DMS79 (cell line): ENCODE measurements at regions not wholly inside any gene's neighbourhood (a gene's known extent, or its start where the extent isn't known, plus 50 kb on each side); places are given as distances from the start of the nearest gene placed in this dataset.
"Not testable (repeated sequence)": the region's sequence is repeated elsewhere in the genome, so short reads cannot be mapped to it uniquely, and the experiment has no call there.

ENCODE experiments used
- DNase-seq: peaks from one replicate; lab custom pipeline; 2025; lab: John Stamatoyannopoulos, UW

DNA sequence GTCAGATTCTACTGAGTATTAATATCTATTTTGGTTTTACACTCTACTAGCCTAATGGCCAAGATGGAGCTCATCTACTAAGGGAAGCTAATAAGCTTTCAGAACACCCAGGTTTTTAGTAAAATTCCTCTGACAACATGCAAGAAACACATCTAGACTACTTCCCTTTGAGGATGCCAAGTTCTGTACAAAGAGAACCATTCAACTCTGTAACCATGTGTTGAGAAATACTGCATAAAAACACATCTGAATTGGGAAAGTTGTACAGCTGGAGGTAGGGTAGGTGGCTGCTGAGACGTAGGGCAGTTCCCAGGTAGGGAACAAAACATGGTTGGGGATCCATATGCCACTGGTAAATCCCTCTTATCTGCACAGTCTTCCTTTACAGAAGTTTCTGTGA, 66.2 kb downstream of the SC5D start:
- no peak for DNase-seq

DNA sequence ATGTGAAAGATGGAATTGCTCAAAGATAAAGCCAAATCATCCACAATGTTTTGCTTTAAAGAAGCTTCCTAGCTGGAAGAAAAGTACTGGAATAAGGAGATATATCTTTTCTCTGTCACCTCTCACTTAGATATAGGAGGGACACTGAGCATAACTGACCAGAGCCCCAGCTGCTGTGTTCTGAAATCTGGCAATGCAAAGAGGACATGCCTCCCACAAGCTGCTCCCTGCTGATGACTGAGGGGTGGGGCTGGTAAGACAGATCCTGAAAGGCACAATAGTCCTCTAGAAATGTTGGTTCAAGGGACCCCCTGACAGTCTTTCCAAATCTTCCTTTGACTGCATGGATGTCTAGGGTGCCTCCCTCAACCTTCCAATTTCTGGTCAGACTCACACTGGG, 67.0 kb downstream of the SC5D start:
- DNase-seq: no peak

DNA sequence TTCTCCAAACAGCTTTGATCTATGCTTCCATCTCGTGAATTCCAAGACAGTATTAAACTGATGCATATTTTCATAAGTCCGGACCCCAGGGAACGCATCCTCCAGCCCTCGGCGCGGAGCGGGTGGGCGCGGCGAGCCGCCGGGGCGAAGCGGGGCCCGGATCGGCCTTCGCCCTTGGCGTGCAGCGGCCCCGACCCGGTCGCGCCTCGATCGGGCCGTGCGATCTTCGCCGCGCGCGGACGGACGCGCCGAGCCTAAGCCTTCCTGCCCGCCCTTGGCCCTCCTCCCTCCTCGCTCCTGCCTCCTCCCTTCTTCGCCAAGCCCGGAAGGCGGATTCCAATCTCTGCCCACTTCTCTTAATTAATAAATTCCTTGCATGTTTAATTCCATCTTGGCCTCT, 70.4 kb downstream of the SC5D start:
- DNase-seq: not testable (repeated sequence)

DNA sequence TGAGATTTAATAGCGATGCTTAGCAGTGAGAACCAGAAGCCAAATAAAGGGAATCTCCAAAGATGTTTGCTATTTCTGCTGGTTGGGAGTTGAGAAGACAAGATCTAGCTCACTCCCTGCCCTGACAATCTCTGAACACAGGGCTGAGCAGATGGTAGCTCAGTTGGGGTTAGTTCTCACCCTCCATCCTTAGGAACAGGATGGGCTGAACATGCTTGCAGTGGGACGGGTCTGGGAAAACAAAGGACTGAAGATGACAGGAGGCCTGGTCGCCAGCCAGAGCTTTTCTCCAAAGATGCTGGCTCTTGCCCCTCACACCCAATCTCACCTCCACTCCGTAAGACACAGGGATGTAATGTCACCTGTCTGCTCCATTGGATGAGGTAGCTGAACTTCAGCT, 72.7 kb downstream of the SC5D start:
- no peak for DNase-seq

DNA sequence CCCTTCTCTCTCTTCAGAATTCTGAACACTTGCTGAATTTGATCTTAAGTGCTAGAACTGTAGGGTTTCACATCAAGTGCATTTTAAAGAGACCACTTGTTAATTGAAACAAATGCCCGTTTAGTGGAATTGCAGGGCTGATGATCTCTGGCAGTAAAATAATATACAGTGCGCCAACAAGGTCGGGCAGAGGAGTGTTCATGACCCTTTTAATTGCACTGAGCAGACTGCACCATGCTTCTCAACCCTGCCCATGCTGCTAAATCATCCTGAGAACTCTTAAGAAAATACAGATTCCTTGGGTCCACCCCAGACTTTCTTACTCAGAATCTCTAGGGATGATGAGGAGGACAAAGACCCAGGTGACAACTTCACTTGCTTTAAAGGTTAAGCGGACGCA, 73.5 kb downstream of the SC5D start:
- DNase-seq: peak; percentile 90

DNA sequence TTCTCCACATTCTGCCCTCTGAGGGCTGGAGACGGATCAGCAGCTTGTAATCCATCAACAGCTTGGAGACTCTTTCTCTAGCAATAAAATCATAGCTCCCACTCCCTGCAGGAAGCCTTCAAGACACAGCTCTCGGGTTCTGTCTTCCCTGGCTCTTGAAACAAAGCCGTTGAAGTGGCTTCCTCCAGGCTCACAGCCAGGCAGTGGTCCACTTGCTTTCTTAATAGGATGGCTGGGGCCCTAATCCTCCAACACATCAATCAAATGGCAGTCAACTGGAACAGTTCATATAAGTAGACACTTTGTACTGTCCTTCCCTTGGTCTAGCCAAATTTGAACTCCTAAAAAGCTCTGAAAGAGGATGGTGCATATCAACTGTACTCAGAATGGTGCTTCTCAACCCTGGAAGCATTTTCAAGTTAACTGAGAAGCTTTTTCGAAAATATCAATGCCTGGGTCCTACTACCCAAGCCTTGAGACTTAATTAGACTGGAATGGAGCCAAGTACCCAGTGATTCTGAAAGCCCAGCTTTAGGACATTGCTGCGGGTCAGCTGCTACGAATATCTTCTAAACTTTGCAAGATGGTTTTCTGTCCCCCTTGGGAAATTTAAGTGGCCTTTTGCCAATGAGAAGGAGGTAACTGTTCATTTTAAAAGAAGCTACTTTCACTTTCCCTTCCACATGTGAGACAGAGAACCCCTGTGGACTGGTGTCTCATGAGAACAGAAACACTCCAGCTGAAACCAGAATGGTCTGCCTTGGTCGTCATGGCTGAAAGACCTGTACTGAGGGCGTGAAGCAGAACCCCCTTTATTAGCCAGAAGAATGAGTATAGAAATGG, 74.7 kb downstream of the SC5D start:
- DNase-seq: peak; percentile 99

DNA sequence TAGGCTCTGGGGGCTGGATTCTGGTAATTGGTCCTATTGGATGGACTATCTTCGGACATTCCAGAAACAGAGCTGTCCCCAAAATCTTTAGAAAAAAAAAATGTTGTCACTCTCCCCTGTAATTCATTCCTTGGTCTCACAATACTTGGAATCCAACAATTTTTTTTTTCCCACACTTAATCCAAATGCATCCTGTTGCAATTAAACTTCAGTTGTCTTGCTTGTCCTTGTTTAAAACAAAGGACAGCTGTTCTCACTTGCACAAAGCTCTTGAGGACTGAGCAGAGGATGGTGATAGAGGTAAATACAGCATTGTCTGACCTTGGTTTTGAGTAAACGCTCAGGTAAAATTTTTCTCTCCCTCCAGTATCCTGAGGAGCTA, 75.3 kb downstream of the SC5D start:
- peak; percentile 37 for DNase-seq

DNA sequence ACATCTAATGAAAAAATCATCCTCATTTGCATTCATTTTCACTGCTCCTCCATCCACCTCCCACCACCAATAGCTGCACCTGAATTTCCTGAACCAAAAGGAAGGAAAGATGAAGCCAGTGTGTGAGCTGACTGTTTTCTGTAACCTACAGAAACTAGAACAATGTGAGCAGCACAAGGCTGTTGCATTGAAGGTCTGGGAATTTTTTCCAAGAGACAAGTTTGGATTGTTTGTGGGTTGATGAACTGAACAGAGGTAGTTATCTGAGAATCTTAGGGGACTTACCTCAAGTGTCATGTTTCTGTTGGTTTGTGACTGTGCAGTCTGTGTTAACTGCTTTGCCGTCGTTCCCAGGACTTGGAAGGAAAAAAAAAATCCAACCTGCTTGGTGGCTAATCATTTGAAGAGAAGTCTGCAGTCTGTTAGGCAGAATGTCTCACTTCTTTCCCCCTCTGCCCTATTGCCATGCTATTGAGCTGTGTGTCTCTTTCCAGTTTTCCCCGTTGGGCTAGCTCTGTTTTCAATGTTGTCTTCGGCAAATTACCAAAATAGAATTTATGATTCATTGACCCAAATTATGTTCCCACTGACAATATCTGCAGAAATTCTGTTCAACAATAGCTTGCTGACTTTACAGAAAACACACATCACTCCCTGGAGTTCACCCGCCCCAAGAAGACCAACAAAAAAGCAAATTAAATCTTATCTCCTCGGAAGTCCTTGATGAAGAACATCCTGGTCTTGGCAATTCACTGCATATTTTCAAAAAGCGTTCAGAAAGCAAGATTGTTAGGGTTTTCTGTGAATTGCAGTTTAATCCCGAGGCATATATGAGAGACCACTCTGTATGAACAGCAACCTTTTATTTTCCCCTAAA, 76.0 kb downstream of the SC5D start:
- DNase-seq: peak; percentile 68

DNA sequence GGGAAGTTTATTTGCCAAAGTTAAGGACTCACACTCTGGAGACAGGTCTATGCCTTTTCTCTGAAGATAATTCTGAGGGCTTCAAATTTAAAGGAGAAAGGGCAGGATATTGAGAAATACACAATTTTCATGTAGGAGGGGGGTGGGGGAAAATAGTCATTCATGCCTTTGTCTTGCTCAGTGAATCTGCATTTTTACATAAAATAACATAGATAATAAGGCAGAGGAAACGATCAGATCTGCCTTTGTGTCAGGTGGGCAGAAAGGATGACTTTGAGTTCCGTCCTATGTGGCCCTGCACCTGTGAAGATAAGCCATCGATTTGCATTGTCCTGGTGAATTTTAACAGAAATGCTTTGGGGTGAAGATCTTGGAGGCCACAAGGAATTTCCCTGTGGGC, 76.8 kb downstream of the SC5D start:
- DNase-seq: no peak

DNA sequence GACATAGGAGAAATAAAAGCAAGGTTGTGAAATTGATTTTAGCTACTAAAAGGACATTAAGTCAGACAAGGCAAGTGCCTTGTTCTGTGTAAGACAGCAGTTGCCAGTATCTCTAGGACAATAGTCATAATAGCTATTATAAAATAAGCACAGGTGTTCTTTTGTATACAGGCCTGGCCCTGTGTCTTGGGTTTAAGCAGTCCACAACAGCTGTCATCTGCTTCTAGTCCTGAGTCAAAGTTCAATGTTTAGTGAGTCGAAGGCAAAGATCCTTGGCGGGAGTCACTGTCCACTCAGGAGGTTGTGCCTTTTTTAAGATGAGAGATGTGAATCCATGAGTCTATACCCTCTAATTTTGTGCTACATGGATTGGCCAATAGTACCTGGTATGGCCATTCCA, 79.5 kb downstream of the SC5D start:
- DNase-seq: no peak

DNA sequence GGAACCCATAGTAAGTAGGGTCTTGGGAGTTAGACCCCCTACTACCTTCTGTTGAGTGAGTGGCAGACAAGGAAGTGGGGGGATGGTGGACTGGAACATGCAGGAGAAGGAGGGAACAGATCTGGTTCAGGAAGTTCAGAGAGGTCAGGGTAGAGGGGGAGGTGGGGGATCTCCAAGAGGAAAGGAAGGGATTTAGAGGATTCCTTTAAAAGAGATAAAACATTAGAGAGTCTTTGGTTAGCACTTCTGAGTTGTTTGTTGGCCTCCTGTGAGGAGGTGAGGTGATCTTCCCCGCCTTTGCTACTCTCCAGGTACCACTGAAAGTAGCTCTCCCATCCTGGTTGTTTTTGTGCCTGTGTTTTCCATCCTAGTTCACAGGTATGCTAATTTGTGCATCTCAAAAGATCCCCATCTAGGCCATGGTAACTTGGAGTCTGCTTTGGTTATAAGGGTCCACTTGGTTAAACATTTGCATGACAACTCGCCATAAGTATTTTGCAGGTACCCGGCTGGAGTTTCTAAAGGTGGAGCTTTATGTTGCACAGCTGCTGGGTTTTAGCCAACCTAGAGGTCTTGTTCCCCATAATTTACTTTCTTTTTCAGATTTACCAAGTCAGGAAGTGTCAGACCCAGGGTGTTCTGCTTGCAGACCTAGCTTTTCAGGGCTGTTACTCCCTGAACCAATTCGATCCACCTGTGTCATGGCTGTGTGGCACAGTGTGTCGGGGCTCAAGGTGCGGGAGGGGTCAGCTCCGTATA, 79.3 kb upstream of the SORL1 start:
- DNase-seq: no peak

DNA sequence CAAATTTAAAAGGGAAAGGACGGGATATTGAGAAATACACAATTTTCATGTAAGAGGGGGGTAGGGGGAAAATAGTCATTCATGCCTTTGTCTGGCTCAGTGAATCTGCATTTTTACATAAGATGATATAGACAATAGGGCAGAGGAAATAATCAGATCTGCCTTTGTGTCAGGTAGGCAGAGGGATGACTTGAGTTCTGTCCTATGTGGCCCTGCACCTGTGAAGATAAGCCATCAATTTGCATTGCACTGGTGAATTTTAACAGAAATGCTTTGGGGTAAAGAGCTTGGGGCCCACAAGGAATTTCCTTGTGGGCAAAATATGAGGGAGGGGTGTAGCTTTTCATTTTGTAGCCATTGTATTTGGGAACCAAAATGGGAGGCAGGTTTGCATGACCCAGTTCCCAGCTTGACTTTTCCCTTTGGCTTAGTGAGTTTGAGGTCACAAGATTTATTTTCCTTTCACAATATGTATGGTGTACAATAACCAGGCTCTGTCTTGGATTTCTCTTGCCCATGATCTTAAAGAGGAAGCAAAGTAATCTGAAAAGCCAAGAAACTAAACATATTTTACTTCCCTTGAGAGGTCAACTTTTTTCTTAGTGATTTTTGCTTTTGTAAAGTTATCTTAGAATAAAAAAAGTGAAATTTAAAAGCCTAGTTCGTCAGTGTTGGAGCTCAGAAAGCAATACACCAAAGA, 77.7 kb upstream of the SORL1 start:
- no peak for DNase-seq

DNA sequence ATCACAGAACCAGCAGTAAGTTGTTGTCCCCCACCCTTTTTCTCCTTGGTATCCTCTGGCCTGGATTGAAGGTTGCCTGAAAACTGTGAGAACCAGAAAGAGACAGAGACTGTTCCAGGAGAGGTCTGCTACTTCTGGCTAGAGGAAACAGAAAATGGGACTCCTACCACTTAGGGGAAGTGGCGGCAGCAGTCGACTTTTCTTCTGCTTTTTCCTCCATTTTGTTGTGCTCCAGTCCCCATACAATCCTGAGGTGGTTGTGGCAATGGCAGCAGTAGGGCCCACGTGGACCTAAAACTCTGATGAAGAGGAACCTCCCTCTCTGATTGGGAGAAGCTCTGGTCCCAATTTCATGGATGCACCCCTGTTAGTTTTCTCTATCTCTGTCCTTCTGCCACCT, 76.0 kb upstream of the SORL1 start:
- no peak for DNase-seq

DNA sequence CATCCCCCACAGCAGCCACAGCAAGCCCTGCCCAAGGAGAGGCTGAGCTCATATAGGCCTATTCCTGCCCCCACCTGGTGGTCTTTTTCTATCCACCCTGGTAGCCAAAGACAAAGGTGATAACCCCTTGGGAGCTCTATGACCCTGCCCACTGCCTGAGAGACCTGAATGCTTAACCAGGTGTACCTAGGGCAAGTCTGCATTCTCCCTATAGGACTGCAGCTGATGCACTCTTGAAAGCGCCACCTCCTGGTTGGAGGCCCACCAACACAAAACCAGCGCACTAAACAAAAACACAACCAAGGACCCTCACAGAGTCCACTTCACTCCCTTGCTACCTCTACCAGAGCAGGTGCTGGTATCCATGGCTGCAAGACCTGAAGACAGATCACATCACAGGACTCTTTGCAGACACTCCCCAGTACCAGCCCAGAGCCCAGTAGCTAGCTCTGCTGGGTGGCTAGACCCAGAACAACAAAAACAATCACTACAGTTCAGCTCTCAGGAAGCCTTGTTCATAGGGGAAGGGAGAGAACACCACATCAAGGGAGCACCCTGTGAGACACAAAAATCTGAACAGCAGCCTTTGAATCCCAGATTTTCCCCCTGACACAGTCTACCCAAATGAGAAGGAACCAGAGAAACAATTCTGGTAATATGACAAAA, 72.8 kb upstream of the SORL1 start:
- DNase-seq: not testable (repeated sequence)

DNA sequence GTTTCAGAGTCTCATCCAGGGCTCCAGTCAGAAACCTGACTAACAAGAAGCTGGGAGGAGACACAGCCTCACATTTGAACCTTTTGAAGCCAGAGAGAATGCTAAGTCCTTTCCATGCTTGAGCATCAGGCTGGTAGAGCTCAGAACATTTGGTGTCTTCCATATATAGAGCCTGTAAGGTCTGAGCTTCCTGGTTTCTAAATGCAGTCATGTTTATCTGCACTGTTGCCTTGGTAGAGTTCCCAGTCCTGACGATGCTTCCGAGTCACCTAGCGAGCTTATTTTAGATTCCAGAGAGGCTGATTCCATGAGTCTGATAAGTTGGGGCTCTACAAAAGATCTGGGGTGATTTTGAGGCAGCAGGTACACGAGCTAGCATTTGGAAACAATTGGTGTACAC, 68.4 kb upstream of the SORL1 start:
- DNase-seq: no peak

DNA sequence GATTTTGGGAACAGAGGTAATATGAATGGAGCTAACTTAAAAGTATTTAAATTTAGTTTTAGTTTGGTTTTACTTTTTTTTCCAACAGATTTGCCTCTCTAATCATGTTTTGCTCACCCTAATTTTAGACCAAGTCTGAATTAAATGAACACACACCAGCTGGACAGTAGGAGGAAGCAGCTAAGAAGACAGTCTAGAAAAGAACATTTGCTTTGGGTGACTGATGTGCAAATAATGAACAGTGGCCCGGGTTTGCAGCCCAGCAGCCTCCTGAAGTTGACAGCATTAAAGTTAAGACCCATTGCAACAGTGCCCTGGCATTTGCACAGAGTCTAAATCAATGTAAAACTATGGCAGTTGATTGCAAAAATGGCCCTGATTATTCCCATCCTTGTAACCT, 66.4 kb upstream of the SORL1 start:
- DNase-seq: no peak
